ENCODE measurements at regions not wholly inside any gene's neighbourhood (a gene's known extent, or its start where the extent isn't known, plus 50 kb on each side); places are given as distances from the start of the nearest gene placed in this dataset.

DNA sequence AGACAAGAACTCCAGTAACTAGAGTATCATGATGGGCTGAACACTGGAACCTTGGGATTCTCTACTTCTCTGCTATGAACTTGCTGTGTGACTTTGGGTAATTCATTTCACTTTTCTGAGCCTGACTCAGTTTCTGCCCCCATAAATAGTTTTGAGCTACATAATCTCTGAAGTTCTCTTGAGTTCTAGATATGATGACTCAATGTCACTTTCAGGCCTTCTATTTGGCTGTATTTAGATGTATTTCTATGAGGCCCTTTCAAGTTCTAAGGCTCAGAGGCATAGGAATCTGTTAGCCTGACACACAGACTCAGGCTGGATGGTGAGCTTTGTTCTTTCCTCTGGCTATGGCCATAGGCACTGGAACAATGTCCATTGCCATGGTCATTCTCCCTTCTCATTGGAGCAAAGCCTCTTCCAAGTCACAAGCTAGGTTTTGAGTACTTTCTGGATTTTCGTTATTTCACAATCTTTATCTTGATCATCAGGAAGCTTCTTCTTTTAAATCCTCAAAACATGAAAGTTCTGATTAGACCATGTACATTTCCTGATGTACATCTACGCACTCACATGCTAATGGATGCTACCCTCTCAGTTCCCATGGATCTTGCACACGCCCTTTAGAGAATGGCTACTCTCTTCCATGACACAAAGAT lies 101.6 kb downstream of the TES start:
- no peak for DNase-seq
- Histone ChIP-seq H3K79me1 (ENCODE audit: insufficient read depth, low read depth, low read length, poor library complexity, severe bottlenecking) (no peaks in the 10 kb centered on the region), H3K14ac (ENCODE audit: insufficient read depth, low read length) (no peak overlapping the region), H4K91ac (ENCODE audit: insufficient read length, low read depth, low read length) (no peak overlapping the region), H3K9ac (ENCODE audit: extremely low read depth, insufficient read length, low read length) (no peak overlapping the region), H3K27me3 (ENCODE audit: insufficient read depth, low read length) (no peaks in the 10 kb centered on the region), H3K79me2 (ENCODE audit: insufficient read depth, low read length) (no peaks in the 10 kb centered on the region), H3K4me1 (ENCODE audit: insufficient read depth, low read length) (no peaks in the 10 kb centered on the region), H4K20me1 (ENCODE audit: control insufficient read depth, insufficient read depth, insufficient read length) (no peaks in the 10 kb centered on the region), H4K8ac (replicated peaks; ENCODE audit: insufficient read length, low read depth, low read length) (no peak overlapping the region), H3K23ac (ENCODE audit: insufficient read length, low read depth, low read length) (no peak overlapping the region), H4K5ac (ENCODE audit: insufficient read length, low read depth, low read length) (no peak overlapping the region), H3K27ac (ENCODE audit: insufficient read length, low read depth, low read length) (no peak overlapping the region), H2BK12ac (ENCODE audit: insufficient read length, low read depth, low read length) (no peak overlapping the region), H3K4ac (ENCODE audit: low read depth, low read length) (no peak overlapping the region), H3T11ph (ENCODE audit: low read length) (no peak overlapping the region), H2BK15ac (ENCODE audit: low read depth, low read length) (no peak overlapping the region), H3K9me3 (ENCODE audit: control insufficient read depth, low read depth, low read length) (no peaks in the 10 kb centered on the region), H2BK20ac (ENCODE audit: low read depth, low read length, poor library complexity, severe bottlenecking) (no peak overlapping the region), H3K4me2 (ENCODE audit: insufficient read depth, insufficient read length, low read length) (no peak overlapping the region), H2AK5ac (ENCODE audit: insufficient read length, low read length) (no peak overlapping the region), H2BK120ac (ENCODE audit: low read depth, low read length, poor library complexity, severe bottlenecking) (no peak overlapping the region), H3K23me2 (ENCODE audit: insufficient read length, low read depth, low read length, poor library complexity, severe bottlenecking) (no peaks in the 10 kb centered on the region), H2BK5ac (ENCODE audit: insufficient read length, low read length) (no peak overlapping the region), H3K56ac (ENCODE audit: insufficient read length, low read depth, low read length) (no peak overlapping the region), H3K18ac (ENCODE audit: insufficient read length, low read depth, low read length) (no peak overlapping the region), H2AFZ (ENCODE audit: low read length) (no peak overlapping the region)
- TF ChIP-seq, protein P1, sequence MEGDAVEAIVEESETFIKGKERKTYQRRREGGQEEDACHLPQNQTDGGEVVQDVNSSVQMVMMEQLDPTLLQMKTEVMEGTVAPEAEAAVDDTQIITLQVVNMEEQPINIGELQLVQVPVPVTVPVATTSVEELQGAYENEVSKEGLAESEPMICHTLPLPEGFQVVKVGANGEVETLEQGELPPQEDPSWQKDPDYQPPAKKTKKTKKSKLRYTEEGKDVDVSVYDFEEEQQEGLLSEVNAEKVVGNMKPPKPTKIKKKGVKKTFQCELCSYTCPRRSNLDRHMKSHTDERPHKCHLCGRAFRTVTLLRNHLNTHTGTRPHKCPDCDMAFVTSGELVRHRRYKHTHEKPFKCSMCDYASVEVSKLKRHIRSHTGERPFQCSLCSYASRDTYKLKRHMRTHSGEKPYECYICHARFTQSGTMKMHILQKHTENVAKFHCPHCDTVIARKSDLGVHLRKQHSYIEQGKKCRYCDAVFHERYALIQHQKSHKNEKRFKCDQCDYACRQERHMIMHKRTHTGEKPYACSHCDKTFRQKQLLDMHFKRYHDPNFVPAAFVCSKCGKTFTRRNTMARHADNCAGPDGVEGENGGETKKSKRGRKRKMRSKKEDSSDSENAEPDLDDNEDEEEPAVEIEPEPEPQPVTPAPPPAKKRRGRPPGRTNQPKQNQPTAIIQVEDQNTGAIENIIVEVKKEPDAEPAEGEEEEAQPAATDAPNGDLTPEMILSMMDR (conservative IDR thresholded peaks at IDR 0.05) = no peak
- no peaks in the 10 kb centered on the region for H3K36me3 Mint-ChIP-seq (ENCODE audit: insufficient read depth in 1 of 3, low read depth in 3 of 3)
- H3K27me3 Mint-ChIP-seq (ENCODE audit: low read depth) = no peaks in the 10 kb centered on the region
- H3K4me1 Mint-ChIP-seq = peaks cover 10 to 16% of the 10 kb centered on the region in 2 experiments
- no peak overlapping the region for H3K4me3 Mint-ChIP-seq
- no CpG with 5 or more reads among the region's 3 CpGs for WGBS (ENCODE audit: extremely low coverage, insufficient read length, low lambda C conversion rate)
- no peak overlapping the region for H3K27ac Mint-ChIP-seq
- H3K9me3 Mint-ChIP-seq = no peaks in the 10 kb centered on the region; a peak in 1 of 5 replicates

All from H9 (cell line).